Breast epithelium (tissue), 4 donors: ENCODE measurements at regions not wholly inside any gene's neighbourhood (a gene's known extent, or its start where the extent isn't known, plus 50 kb on each side); places are given as distances from the start of the nearest gene placed in this dataset.

Source experiments
- DNase-seq, 2 donors: peaks; one replicate each; pipeline ENCODE4 v3.0.0-alpha.2; 2019; ENCODE audit warnings: low spot score in 2 of 2
- H3K27ac ChIP-seq, 2 donors: fragments of 200-600 bp; sonication (generic) in 1 of 2; one replicate each; pipeline ENCODE4 v1.5.1; 2016 to 2019; ENCODE audit warnings: mild to moderate bottlenecking in 1 of 2
- H3K27me3 ChIP-seq, 2 donors: fragments of 200-600 bp; sonication (generic) in 1 of 2; one replicate each; pipeline versions ENCODE4 v1.5.1 to v1.6.0; 2017 to 2019; ENCODE audit warnings: control low read depth in 1 of 2, mild to moderate bottlenecking in 1 of 2
- H3K36me3 ChIP-seq: fragments of 200-600 bp; one replicate; pipeline ENCODE4 v1.5.1; 2019
- H3K4me1 ChIP-seq, 2 donors: fragments of 200-600 bp; sonication (generic); one replicate each; pipeline ENCODE4 v1.5.1; 2016 to 2019; ENCODE audit warnings: control low read depth in 1 of 2
- H3K4me3 ChIP-seq, 3 donors: fragments of 200-600 bp; sonication (generic); 1 replicate in 2 of 3; 2 replicates in 1 of 3; pipeline ENCODE4 v1.5.1; 2016 to 2019; ENCODE audit warnings: mild to moderate bottlenecking in 3 of 3, moderate library complexity in 2 of 3
- H3K9me3 ChIP-seq, 2 donors: fragments of 200-600 bp; sonication (generic) in 1 of 2; one replicate each; pipeline ENCODE4 v1.5.1; 2016 to 2019; ENCODE audit warnings: control low read depth in 1 of 2
- CTCF ChIP-seq, 3 donors: fragments of 450-650 bp; IDR thresholded peaks; one replicate each; pipeline ENCODE4 v1.5.1; 2016 to 2017; ENCODE audit warnings: antibody characterized with exemption in 3 of 3, mild to moderate bottlenecking in 3 of 3, moderate library complexity in 3 of 3
- POLR2A ChIP-seq: fragments of 450-650 bp; IDR thresholded peaks from one replicate; pipeline ENCODE4 v1.6.1; 2016; ENCODE audit warnings: antibody characterized with exemption, mild to moderate bottlenecking, moderate library complexity
- POLR2AphosphoS5 ChIP-seq, 3 donors: sonication (generic); formaldehyde crosslinking; IDR thresholded peaks; one replicate each; pipeline ENCODE4 v1.6.1; 2017; ENCODE audit warnings: antibody characterized with exemption in 3 of 3
- intact Hi-C: fragments of 100-400 bp; cut with DNase I; formaldehyde crosslinking; loops from one replicate; pipeline ENCODE4 v1.15.1; 2023; ENCODE audit warnings: low total_unique reads

- Histone ChIP-seq H3K27ac (peak overlapping the region in 1 of 2 donors; percentile 41), H3K4me3 (no peak overlapping the region), H3K36me3 (no peaks in the 10 kb centered on the region), H3K9me3 (no peaks in the 10 kb centered on the region), H3K4me1 (no peaks in the 10 kb centered on the region), H3K27me3 (no peaks in the 10 kb centered on the region)
- no peak for DNase-seq
- TF ChIP-seq CTCF (IDR thresholded peaks at IDR 0.05) (no peak), POLR2A (no peak), POLR2AphosphoS5 (IDR thresholded peaks at IDR 0.05) (no peak)
- intact Hi-C loops: loop anchor here (5.0 kb wide), 1 partner anchor 643 kb away; no protein-coding TSS in a partner anchor
These were observed 200.5 kb upstream of the PRICKLE1 start for GRCh38 chr12:42789808-42790760.

- intact Hi-C loops: loop anchor here (5.0 kb wide), 1 partner anchor 639 kb away; no protein-coding TSS in a partner anchor
These were observed 197.0 kb upstream of the PRICKLE1 start for GRCh38 chr12:42786400-42787148.

GRCh38 chr12:42785944-42786343 lies 196.4 kb upstream of the PRICKLE1 start:
- H3K4me3 ChIP-seq: no peak overlapping the region
- H3K36me3 ChIP-seq: no peaks in the 10 kb centered on the region
- DNase-seq: no peak
- H3K9me3 ChIP-seq: no peaks in the 10 kb centered on the region
- no peaks in the 10 kb centered on the region for H3K4me1 ChIP-seq
- intact Hi-C loops: loop anchor here (5.0 kb wide), 1 partner anchor 639 kb away; no protein-coding TSS in a partner anchor
- no peaks in the 10 kb centered on the region for H3K27me3 ChIP-seq
- TF ChIP-seq POLR2A (no peak), CTCF (IDR thresholded peaks at IDR 0.05) (no peak), POLR2AphosphoS5 (IDR thresholded peaks at IDR 0.05) (no peak)
- H3K27ac ChIP-seq: no peak overlapping the region

More at GRCh38 chr12:42786400-42787148, 197.0 kb upstream of the PRICKLE1 start:
- H3K27ac ChIP-seq: no peak overlapping the region
- H3K36me3 ChIP-seq: no peaks in the 10 kb centered on the region
- no peak overlapping the region for H3K4me3 ChIP-seq
- no peaks in the 10 kb centered on the region for H3K4me1 ChIP-seq
- no peaks in the 10 kb centered on the region for H3K9me3 ChIP-seq
- TF ChIP-seq POLR2A (no peak), POLR2AphosphoS5 (IDR thresholded peaks at IDR 0.05) (no peak), CTCF (IDR thresholded peaks at IDR 0.05) (no peak)
- DNase-seq: no peak
- H3K27me3 ChIP-seq: no peaks in the 10 kb centered on the region

- H3K27me3 ChIP-seq: no peaks in the 10 kb centered on the region
- intact Hi-C loops: loop anchor here (5.0 kb wide), 1 partner anchor 342 kb away; no protein-coding TSS in a partner anchor
- no peaks in the 10 kb centered on the region for H3K9me3 ChIP-seq
- no peak overlapping the region for H3K4me3 ChIP-seq
- H3K27ac ChIP-seq: no peak overlapping the region
- no peaks in the 10 kb centered on the region for H3K36me3 ChIP-seq
- TF ChIP-seq POLR2A (no peak), CTCF (IDR thresholded peaks at IDR 0.05) (no peak), POLR2AphosphoS5 (IDR thresholded peaks at IDR 0.05) (no peak)
- DNase-seq: no peak
- H3K4me1 ChIP-seq: no peaks in the 10 kb centered on the region
These were observed 191.1 kb upstream of the PRICKLE1 start for GRCh38 chr12:42780671-42781070.
